NCI-H2081 (cell line): ENCODE measurements at regions not wholly inside any gene's neighbourhood (a gene's known extent, or its start where the extent isn't known, plus 50 kb on each side); places are given as distances from the start of the nearest gene placed in this dataset.
"Not testable (repeated sequence)": the region's sequence is repeated elsewhere in the genome, so short reads cannot be mapped to it uniquely, and the experiment has no call there.

ENCODE experiments used
- DNase-seq, 2 experiments: peaks; one replicate each; lab custom pipeline; 2025; lab: John Stamatoyannopoulos, UW

DNA sequence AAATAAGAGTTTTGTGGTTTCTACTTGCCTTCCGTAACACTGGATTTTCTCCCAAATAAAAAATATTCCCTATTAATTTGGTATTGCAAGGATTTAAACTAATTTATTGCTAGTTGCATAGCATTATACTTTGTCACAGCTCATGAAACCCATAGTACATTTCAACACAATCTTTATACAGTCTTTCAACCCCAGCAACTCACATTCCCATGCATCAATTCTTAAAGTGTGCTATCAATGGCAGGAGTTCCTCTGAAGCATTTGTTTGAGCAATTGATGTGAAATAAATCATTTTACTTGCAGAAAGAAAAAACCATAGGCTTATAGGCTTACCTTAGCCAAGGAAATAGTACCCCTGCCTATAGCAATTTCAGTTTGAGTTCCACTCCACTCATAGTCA lies 251.9 kb downstream of the PAPSS1 start:
- DNase-seq, result no peak

- no peak for DNase-seq
Observed at GRCh38 chr4:107467461-107467860, 252.6 kb downstream of the PAPSS1 start.

GRCh38 chr4:107458194-107458593 lies 261.8 kb downstream of the PAPSS1 start:
- no peak for DNase-seq

- DNase-seq, result no peak
Observed at GRCh38 chr4:107453987-107454386, 266.0 kb downstream of the PAPSS1 start.

DNA sequence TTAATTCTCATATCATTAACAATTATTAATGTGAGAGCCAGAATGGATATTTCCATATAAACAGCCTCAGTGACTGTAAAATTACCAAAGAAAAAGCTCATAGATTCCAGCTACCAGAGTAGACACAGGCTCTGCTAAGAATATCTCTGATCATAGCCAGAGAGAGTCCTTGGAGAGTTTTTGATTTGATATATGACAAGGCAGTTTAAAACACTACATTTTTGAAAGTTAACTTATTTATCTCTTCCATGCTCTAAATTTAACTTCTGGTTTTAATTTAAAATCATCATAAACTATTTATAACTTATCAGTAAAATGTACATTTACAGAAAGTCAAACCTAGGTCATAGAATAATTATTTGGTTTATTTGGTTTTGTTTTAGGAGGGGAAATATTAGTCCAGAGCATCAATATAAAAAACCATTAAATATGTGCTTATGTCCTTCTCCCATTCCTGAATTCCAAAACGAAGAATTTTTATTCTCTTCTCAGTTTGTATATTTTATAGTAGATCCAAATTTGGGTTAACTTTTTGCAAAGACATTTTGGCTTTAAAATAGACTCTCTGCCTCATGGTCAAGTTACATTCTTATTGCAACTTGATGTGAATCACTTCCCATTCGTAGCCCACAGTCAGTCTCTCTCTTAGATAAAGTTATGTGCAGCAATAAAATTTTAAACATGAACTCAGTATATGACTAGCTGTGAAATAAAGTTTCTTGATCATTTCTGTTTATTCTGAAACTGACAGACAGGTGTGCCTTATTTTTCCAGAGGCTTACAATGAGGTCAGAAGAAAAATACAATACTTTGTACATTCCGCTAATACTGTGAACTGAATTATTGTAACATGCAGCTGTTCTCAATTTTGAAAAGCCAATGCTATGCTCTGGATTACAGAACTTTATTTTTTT lies 267.1 kb downstream of the PAPSS1 start:
- no peak for DNase-seq

- DNase-seq, result no peak
Observed at GRCh38 chr4:107449611-107450369, 270.2 kb downstream of the PAPSS1 start.

DNA sequence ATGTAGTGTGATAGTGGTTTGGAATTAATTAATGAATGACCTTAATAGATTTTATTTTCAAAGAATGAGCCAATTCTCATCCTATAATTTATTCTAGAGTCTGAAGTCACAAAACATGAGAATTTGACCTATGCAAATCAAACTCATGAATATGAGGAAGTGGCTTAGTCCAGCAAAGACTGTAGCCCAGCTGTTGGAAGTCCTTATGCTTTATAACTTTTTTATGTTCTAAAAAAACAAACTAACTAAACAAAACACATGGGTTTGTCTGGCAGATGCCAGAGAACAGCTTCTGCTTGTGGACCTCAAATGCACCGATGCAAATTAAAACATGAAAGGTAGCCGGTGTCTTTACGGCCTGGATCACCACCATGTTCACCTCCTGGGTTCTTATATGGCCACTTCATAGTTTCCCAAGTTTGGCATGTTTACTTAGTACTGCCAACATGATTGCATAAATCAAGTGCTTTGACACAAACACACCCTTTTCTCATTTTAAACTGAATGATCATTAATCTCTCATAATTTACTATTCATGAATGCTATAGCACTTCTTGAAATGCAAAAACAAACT lies 277.4 kb downstream of the PAPSS1 start:
- no peak for DNase-seq

DNA sequence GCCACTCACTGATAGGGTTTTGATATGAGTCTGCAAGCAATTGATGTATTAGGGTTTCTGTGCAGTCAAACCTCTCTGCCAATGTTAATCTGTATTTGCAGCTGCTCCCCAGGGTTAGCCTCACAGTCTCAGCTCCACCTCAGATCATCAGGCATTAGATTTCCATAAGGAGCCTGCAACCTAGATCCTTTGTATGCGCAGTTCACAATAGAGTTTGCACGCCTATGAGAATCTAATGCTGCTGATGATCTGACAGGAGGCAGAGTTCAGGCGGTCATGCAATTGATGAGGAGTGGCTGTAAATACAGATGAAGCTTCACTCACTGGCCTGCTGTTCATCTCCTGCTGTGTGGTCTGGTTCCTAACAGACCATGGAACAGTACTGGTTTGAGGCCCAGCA lies 280.6 kb downstream of the PAPSS1 start:
- DNase-seq, result no peak

- not testable (repeated sequence) for DNase-seq
Observed at GRCh38 chr4:107436471-107436870, 283.6 kb downstream of the PAPSS1 start.

DNA sequence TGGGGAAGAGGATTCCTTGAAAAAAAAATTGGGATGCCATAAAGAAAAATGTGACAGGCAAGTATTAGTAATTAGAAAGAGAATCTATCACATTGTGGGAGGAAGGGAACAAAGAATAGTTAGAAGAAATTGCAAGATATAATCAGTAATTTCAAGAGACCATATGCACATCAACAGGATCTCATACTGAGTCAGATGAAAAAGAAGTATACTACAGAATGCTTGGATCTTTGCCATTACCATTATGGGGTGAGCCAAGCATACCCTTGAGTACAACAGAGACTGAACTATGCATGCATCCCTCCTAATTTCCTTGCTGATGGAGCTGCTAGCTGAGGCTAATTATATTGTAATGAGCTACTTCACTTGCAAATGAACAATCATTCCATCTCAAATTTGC lies 287.6 kb downstream of the PAPSS1 start:
- no peak for DNase-seq

DNA sequence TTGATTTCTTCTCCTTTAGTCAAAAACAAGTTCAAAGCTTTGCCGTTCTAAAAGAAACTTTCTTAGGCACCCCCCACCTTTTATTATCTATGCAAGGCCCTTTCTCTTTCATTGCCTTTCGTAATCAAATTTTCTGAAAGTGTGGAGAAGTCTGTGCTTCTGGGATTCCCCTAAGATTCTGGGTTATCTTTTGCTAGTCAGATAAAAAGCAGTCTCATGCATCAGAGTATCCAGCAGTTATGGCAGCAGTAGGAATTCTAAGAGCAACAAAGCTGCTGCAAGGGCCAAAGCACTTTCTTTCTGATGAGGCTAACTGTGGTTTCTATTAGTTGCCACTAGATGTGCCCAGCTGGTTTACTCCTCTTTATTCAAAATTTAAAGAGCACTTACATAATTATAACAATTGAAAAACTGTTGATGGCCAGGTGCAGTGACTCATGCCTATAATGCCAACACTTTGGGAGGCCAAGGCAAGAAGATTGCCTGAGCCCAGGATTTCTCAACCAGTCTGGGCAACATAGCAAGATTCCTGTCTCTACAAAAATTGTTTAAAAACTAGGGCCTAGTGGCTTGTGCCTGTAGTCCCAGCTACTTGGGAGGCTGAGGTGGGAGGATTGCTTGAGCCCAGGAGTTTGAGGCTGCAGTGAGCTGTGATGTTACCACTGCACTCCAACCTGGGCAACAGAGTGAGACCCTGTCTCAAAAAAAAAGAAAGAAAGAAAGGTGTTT lies 296.2 kb downstream of the PAPSS1 start:
- no peak for DNase-seq

- not testable (repeated sequence) for DNase-seq
Observed at GRCh38 chr4:107419536-107419935, 300.5 kb downstream of the PAPSS1 start.

DNA sequence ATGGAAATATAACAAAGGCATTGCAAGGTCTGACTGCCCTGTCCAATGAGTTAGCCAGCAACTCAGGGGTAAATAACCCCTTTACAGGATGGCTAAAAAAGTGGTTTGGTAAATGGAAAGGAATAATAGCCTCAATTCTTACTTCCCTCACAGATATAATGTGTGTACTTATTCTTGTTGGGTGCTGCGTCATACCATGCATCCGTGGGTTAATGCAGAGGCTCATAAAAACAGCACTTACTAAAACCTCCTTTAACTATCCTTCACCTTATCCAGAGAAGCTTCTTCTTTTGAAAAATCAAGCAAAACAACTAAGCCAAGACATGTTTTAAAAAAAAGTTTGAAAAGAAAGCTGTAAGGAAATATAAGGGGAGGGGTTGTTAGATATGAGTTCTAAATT lies 301.0 kb downstream of the PAPSS1 start:
- no peak for DNase-seq

- DNase-seq, result not testable (repeated sequence)
Observed at GRCh38 chr4:107415490-107415889, 304.5 kb downstream of the PAPSS1 start.

GRCh38 chr4:107409872-107410271 lies 310.2 kb downstream of the PAPSS1 start:
- not testable (repeated sequence) for DNase-seq

GRCh38 chr4:107408968-107409367 lies 311.1 kb downstream of the PAPSS1 start:
- DNase-seq, result no peak

DNA sequence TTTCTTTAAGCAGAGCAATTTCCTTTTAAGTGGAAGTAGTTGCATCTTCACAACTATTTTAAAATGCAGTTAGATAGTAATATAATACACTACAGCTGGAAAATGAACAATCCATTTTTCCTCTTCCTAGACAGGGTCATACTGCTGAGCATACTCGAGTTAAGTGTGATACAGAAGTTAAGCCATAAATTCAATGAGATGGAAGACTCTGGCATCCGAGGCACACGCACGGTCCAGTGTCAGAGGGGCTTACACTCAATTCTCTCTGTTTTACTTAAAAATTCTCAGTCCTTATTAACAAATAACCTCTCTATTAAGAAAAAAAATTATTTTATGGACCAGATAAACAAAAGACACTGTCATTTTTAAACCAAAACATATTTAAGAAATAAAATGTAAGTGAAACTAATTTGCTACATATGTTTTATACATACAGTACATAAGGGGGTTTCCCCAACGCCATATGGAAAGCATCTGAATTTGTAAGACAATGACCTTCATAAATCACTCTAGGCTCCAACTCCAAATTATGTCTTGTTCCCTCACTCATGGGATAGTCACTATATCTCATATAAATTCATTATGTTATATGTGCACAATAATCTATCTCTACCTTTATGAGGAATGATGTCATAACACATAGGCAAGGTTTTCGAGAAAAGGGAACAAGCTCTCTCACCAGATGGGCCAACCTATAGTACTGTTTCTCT lies 315.3 kb downstream of the PAPSS1 start:
- DNase-seq, result no peak

DNA sequence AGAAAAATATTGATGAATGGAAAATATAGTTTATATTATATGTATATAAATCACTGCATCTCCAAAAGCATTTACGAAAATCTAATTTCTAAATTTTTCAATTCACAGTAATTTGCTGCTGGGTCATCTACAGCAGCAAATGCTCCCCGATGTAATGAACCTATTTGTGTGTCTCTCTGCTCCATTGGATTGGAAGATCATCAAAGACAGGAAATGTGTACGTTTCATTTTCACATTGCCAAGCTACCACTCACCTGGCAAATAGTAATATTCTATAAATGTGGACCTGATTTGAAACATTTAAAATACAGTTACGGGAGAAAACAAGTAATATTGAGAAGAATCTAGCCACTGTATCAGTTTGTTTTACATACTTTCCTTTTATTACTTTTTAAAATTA lies 317.7 kb downstream of the PAPSS1 start:
- DNase-seq, result no peak

DNA sequence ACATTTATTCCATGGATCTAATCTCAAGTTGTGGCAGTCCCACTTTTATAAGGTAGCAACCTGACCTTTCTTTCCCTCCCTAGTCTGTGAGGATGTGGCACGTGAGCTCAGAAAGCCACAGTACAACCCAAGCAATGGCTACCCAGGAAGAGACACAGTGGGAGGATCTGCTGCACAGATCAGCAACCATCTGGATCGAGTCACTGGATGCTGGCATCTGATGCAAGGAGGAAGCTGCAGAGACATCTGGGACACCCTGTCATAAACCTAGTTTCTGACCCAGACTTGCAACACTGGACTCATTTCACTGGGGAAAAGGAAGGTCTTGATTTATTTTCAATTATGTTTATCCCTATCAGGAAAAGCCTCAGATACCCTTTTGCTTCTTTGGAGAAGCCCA lies 327.1 kb downstream of the PAPSS1 start:
- no peak for DNase-seq

- no peak for DNase-seq
Observed at GRCh38 chr4:107392380-107392779, 327.7 kb downstream of the PAPSS1 start.

DNA sequence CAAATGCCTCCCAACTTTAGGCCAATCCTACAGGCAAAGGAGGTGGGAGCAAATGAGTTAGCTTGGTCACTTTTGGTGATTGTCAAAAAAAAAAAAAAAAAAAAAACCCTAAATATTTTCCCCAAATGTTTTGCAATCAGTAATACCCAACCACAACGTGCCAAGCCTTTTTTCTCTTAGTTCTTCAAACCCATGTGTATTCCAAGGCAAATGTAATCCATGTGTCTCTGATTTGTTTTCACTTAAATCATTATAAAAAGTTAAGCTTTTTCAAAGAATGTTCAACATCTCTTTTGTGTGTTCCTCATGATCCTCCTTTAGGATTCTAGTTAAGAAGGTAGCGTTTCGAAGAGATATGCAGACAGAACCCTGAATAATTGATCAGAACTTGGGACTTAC lies 328.4 kb downstream of the PAPSS1 start:
- no peak for DNase-seq
